HCT116 (cell line): ENCODE measurements at regions not wholly inside any gene's neighbourhood (a gene's known extent, or its start where the extent isn't known, plus 50 kb on each side); places are given as distances from the start of the nearest gene placed in this dataset.

ENCODE experiments used
- CEBPB ChIP-seq: IDR thresholded peaks from 2 replicates; pipeline ENCODE4 v1.6.1; 2012; ENCODE audit warnings: low read depth
- EGR1 ChIP-seq: IDR thresholded peaks from 2 replicates; pipeline ENCODE4 v1.6.1; 2012; ENCODE audit warnings: low read depth
- EZH2 ChIP-seq: fragments of 200-600 bp; sonication (generic); IDR thresholded peaks from 2 replicates; pipeline ENCODE4 v1.6.1; 2017; ENCODE audit warnings: antibody characterized with exemption, mixed run types
- EZH2phosphoT487 ChIP-seq: fragments of 200-600 bp; IDR thresholded peaks from 2 replicates; pipeline ENCODE4 v1.6.1; 2018; ENCODE audit warnings: antibody characterized with exemption, borderline replicate concordance
- POLR2A ChIP-seq: IDR thresholded peaks from 2 replicates; pipeline ENCODE4 v1.7.0; 2011; ENCODE audit warnings: borderline replicate concordance; ENCODE audit not compliant: insufficient read depth, insufficient read length; ENCODE audit errors: extremely low read depth
- POLR2AphosphoS5 ChIP-seq: IDR thresholded peaks from 2 replicates; pipeline ENCODE4 v1.6.1; 2011; ENCODE audit warnings: mild to moderate bottlenecking, low read depth, low read length, moderate library complexity
- SP1 ChIP-seq: IDR thresholded peaks from 2 replicates; pipeline ENCODE4 v1.6.1; 2012; ENCODE audit warnings: low read depth
- TCF7L2 ChIP-seq: IDR thresholded peaks from 2 replicates; pipeline ENCODE4 v1.7.0; 2011; ENCODE audit warnings: borderline replicate concordance, inconsistent platforms; ENCODE audit not compliant: insufficient read depth, insufficient read length; ENCODE audit errors: extremely low read depth
- YY1 ChIP-seq: IDR thresholded peaks from 2 replicates; pipeline ENCODE4 v1.6.1; 2011; ENCODE audit warnings: low read length, low read depth, moderate library complexity, mild to moderate bottlenecking; ENCODE audit not compliant: insufficient replicate concordance; ENCODE audit errors: extremely low read depth
- ZNF274 ChIP-seq: fragments of 200-500 bp; sonication (Bioruptor generic); IDR thresholded peaks from 2 replicates; pipeline ENCODE4 v1.6.1; 2014; ENCODE audit warnings: mild to moderate bottlenecking, low read depth, low read length, inconsistent platforms
- TF ChIP-seq, protein P1 (sequence below), 3 experiments: fragments of 200-600 bp in 1 of 3; sonication (generic) in 1 of 3; IDR thresholded peaks in 2 of 3; conservative IDR thresholded peaks in 1 of 3; 2 replicates each; pipeline ENCODE4 v1.5.1; 2012 to 2017; ENCODE audit warnings: low read depth in 2 of 3, low read length in 2 of 3, antibody characterized with exemption in 1 of 3, borderline replicate concordance in 1 of 3, control low read depth in 1 of 3, mild to moderate bottlenecking in 1 of 3, mixed read lengths in 1 of 3, mixed run types in 1 of 3, moderate library complexity in 1 of 3; ENCODE audit not compliant: insufficient read depth in 1 of 3
- TF ChIP-seq, protein P2 (sequence below): IDR thresholded peaks from 2 replicates; pipeline ENCODE4 v1.6.1; 2011; ENCODE audit warnings: mild to moderate bottlenecking, low read length, moderate library complexity; ENCODE audit not compliant: insufficient replicate concordance; ENCODE audit errors: extremely low read depth
- TF ChIP-seq, protein P3 (sequence below): IDR thresholded peaks from 2 replicates; pipeline ENCODE4 v1.6.1; 2012; ENCODE audit warnings: low read depth
- TF ChIP-seq, protein P4 (sequence below): IDR thresholded peaks from 2 replicates; pipeline ENCODE4 v1.6.1; 2012

DNA sequence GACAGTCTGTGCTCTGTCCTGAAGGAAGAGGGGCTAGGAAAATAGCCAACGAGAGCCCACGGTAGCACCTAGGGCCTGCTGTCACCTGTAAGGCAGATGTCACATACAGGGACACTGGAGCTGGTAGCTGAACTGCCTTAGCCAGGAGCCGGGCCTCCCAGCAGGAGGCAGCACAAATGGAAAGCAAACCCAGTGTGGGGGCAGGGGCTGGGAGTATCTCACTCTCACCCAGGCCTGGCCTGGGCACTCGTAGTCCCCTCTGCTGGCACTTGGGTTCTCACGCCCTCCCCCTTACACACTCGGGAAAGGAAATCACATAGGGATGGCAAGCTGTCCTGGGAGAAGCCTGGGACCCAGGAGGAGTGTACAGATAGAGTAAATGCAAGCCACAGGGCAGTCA lies 173.1 kb upstream of the CHRNA7 start:
- TF ChIP-seq, protein P1, sequence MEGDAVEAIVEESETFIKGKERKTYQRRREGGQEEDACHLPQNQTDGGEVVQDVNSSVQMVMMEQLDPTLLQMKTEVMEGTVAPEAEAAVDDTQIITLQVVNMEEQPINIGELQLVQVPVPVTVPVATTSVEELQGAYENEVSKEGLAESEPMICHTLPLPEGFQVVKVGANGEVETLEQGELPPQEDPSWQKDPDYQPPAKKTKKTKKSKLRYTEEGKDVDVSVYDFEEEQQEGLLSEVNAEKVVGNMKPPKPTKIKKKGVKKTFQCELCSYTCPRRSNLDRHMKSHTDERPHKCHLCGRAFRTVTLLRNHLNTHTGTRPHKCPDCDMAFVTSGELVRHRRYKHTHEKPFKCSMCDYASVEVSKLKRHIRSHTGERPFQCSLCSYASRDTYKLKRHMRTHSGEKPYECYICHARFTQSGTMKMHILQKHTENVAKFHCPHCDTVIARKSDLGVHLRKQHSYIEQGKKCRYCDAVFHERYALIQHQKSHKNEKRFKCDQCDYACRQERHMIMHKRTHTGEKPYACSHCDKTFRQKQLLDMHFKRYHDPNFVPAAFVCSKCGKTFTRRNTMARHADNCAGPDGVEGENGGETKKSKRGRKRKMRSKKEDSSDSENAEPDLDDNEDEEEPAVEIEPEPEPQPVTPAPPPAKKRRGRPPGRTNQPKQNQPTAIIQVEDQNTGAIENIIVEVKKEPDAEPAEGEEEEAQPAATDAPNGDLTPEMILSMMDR (IDR thresholded peaks at IDR 0.05 in 2 of 3, conservative IDR thresholded peaks at IDR 0.05 in 1 of 3; ENCODE audit: borderline replicate concordance in 1 of 3, insufficient read depth in 1 of 3, low read depth in 2 of 3, low read length in 2 of 3): no peak
- no peak for TF ChIP-seq TCF7L2
- TF ChIP-seq EZH2: no peak
- no peak for TF ChIP-seq YY1
- TF ChIP-seq, protein P2, sequence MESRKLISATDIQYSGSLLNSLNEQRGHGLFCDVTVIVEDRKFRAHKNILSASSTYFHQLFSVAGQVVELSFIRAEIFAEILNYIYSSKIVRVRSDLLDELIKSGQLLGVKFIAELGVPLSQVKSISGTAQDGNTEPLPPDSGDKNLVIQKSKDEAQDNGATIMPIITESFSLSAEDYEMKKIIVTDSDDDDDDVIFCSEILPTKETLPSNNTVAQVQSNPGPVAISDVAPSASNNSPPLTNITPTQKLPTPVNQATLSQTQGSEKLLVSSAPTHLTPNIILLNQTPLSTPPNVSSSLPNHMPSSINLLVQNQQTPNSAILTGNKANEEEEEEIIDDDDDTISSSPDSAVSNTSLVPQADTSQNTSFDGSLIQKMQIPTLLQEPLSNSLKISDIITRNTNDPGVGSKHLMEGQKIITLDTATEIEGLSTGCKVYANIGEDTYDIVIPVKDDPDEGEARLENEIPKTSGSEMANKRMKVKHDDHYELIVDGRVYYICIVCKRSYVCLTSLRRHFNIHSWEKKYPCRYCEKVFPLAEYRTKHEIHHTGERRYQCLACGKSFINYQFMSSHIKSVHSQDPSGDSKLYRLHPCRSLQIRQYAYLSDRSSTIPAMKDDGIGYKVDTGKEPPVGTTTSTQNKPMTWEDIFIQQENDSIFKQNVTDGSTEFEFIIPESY: no peak
- no peak for TF ChIP-seq SP1
- no peak for TF ChIP-seq EZH2phosphoT487
- TF ChIP-seq, protein P3, sequence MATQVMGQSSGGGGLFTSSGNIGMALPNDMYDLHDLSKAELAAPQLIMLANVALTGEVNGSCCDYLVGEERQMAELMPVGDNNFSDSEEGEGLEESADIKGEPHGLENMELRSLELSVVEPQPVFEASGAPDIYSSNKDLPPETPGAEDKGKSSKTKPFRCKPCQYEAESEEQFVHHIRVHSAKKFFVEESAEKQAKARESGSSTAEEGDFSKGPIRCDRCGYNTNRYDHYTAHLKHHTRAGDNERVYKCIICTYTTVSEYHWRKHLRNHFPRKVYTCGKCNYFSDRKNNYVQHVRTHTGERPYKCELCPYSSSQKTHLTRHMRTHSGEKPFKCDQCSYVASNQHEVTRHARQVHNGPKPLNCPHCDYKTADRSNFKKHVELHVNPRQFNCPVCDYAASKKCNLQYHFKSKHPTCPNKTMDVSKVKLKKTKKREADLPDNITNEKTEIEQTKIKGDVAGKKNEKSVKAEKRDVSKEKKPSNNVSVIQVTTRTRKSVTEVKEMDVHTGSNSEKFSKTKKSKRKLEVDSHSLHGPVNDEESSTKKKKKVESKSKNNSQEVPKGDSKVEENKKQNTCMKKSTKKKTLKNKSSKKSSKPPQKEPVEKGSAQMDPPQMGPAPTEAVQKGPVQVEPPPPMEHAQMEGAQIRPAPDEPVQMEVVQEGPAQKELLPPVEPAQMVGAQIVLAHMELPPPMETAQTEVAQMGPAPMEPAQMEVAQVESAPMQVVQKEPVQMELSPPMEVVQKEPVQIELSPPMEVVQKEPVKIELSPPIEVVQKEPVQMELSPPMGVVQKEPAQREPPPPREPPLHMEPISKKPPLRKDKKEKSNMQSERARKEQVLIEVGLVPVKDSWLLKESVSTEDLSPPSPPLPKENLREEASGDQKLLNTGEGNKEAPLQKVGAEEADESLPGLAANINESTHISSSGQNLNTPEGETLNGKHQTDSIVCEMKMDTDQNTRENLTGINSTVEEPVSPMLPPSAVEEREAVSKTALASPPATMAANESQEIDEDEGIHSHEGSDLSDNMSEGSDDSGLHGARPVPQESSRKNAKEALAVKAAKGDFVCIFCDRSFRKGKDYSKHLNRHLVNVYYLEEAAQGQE: no peak
- TF ChIP-seq CEBPB: no peak
- TF ChIP-seq, protein P4, sequence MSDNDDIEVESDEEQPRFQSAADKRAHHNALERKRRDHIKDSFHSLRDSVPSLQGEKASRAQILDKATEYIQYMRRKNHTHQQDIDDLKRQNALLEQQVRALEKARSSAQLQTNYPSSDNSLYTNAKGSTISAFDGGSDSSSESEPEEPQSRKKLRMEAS: no peak
- no peak for TF ChIP-seq POLR2A
- no peak for TF ChIP-seq POLR2AphosphoS5
- TF ChIP-seq EGR1: no peak
- no peak for TF ChIP-seq ZNF274
